AG04449 (cell line): ENCODE measurements at regions not wholly inside any gene's neighbourhood (a gene's known extent, or its start where the extent isn't known, plus 50 kb on each side); places are given as distances from the start of the nearest gene placed in this dataset.

Source experiments
- CTCF ChIA-PET: fragments of 350-600 bp; formaldehyde crosslinking; extraction: SDS; loops from one replicate; lab custom pipeline; 2021; ENCODE audit warnings: antibody characterized with exemption; lab: Yijun Ruan, JAX
- POLR2A ChIA-PET: fragments of 400-600, 350-600 bp; formaldehyde crosslinking; extraction: SDS; loops from one replicate; lab custom pipeline; 2020; ENCODE audit warnings: antibody characterized with exemption, inconsistent platforms; lab: Yijun Ruan, JAX
- DNase-seq: peaks from one replicate; pipeline ENCODE4 v3.0.0-alpha.2; 2010; ENCODE audit warnings: low read depth, low spot score
- H3K4me3 ChIP-seq: 2 replicates; pipeline ENCODE4 v1.5.1; 2011; ENCODE audit warnings: low read depth, mild to moderate bottlenecking, control low read depth, low read length
- TF ChIP-seq, protein P1 (sequence below): IDR thresholded peaks from one replicate; pipeline ENCODE4 v1.5.1; 2011; ENCODE audit warnings: mild to moderate bottlenecking, moderate library complexity, low read length, control low read depth, inconsistent platforms; ENCODE audit not compliant: insufficient read depth; ENCODE audit errors: missing control alignments

DNA sequence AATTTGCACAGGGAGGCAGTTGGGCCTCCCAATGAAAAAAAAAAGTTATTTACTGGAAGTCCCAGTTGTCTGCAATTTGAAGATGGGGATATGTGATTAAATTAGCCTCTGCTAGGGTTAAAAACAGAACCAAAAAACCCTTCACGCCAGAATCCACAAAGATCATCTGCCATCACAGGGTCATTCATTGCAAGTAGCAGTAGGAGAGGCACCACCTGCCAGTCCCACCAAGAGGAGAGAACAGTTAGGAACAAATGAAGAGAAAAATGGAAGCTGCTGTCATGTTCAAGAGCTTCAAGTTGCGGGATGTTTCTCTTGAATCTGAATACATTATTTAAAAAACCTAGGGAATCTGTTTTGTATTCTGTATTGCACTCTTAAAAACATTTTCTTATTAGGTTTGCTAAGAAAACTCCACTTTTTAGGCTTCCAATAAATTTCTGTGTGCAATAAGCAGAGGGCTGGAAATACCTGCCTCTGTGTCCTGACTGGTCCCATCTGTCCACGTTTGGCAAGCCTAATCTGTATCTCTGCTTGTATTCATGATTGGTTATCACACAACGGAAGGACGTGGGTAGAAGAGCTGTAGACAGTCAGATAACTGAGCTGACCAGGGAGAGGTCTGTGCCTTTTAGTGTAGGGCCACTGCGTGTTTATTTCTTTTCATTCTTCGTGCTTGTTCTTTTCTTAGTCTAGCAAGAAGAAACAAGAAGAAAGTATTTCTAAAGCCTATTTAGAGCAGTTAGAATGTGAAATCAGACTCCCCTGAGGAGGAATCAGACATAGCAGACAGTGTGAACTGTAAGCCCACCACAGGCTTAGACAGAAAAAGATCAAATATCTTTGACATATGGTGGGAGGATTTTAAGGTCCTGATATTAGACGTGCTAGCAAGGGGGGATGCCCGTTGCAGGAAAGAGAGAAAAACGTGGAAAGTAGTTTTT lies 630.6 kb upstream of the SEMA6A start:
- DNase-seq, result no peak
- CTCF ChIA-PET, result no interaction called here
- TF ChIP-seq, protein P1, sequence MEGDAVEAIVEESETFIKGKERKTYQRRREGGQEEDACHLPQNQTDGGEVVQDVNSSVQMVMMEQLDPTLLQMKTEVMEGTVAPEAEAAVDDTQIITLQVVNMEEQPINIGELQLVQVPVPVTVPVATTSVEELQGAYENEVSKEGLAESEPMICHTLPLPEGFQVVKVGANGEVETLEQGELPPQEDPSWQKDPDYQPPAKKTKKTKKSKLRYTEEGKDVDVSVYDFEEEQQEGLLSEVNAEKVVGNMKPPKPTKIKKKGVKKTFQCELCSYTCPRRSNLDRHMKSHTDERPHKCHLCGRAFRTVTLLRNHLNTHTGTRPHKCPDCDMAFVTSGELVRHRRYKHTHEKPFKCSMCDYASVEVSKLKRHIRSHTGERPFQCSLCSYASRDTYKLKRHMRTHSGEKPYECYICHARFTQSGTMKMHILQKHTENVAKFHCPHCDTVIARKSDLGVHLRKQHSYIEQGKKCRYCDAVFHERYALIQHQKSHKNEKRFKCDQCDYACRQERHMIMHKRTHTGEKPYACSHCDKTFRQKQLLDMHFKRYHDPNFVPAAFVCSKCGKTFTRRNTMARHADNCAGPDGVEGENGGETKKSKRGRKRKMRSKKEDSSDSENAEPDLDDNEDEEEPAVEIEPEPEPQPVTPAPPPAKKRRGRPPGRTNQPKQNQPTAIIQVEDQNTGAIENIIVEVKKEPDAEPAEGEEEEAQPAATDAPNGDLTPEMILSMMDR, result no peak
- no peak overlapping the region for H3K4me3 ChIP-seq
- POLR2A ChIA-PET, result no interaction called here

DNA sequence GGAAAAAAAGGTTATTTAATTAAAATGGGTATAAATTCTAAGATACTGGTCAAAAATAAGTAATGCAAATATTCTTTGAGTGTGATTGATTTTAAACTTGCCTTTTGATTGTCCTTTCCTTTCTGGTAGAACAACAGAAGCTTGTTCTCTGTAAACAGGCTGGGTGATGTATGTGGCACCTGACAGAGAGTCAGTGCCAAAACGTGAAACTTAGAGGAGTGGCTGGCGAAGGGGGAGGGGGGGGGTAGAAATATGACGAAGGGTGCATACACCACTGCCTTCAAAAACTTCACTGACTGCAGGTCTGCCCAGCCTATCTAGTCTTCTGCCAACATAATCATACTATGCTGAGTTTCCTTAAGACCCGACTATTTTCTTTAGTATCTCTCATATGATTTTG lies 629.8 kb upstream of the SEMA6A start:
- TF ChIP-seq, protein P1, result no peak
- POLR2A ChIA-PET, result no interaction called here
- DNase-seq, result no peak
- no peak overlapping the region for H3K4me3 ChIP-seq
- CTCF ChIA-PET, result no interaction called here

DNA sequence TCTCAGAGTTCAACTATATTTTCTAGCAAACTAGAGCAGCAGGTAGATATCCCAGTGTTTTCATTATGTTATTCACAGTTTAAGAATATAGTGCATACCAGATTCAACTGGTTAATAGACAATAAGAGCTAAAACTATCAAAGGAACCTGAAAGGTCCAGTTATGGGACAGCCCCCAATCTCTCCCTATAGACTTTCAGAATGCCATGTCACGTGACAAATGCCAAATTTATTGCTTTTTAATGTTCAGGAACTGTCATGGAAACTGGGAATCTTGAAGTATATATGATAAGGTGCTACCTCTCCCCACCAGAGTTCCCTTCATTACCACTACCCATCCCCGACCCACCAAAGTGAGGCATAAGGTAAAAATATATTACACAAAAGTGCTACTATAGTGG lies 629.0 kb upstream of the SEMA6A start:
- DNase-seq, result no peak
- POLR2A ChIA-PET, result no interaction called here
- CTCF ChIA-PET, result no interaction called here
- TF ChIP-seq, protein P1, result no peak
- H3K4me3 ChIP-seq, result no peak overlapping the region

DNA sequence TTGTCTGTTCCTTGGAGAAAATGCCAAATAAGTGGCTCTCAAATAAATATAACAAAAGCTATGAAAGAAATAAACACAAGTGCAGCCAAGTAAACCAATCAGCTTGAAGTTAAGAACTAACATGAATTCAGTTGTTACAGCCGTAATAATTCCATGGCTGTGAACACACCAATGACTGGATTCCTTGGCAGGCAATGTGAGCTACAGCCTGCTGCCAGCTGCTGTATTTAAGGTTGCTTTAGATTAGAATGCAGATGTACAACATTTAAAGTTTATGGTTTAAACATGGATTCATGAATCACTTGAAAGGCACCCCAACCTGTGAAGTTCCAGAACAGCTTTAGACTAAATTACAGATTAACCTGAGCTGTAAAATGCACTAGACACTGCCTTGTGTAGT lies 626.4 kb upstream of the SEMA6A start:
- ChIA-PET POLR2A (no interaction called here), CTCF (no interaction called here)
- H3K4me3 ChIP-seq, result no peak overlapping the region
- TF ChIP-seq, protein P1, result no peak
- DNase-seq, result no peak

DNA sequence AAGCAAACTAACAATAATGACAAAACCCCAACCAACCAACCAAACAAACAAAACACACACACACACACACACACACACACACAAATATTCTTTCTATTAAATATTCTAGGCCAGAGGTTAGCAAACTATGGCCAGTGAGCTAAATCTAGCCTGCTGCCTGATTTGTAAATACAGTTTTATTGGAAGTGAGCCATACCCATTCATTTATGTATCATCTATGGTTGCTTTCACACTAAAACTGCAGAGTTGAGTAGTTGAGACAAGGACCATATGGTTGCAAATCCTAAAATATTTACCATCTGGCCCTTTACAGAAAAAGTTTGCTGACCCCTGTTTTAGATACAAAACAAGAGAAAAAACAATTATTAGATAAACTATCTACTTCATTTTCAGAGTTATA lies 620.5 kb upstream of the SEMA6A start:
- CTCF ChIA-PET, result no interaction called here
- TF ChIP-seq, protein P1, result no peak
- no peak overlapping the region for H3K4me3 ChIP-seq
- POLR2A ChIA-PET, result no interaction called here
- DNase-seq, result no peak

DNA sequence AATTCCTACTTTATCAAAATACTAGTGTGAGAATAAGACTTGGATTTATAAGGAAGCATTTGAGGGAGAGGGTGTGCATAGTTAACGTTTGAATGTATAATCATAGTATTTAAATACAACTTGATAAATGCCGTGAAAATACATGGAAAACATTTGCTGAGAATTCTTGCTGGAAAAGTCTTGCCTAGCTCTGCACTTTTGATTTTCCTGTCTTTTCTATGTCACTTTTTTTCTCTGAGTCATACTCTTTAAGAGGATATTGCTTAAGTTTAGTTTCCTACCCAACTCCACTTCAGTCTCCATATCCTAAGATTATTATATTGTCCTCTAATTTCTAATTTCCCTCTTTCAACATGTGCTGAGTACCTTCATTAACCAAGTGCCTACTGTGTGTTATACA lies 616.6 kb upstream of the SEMA6A start:
- CTCF ChIA-PET, result no interaction called here
- H3K4me3 ChIP-seq, result no peak overlapping the region
- DNase-seq, result no peak
- POLR2A ChIA-PET, result no interaction called here
- TF ChIP-seq, protein P1, result no peak
